ENCODE measurements at regions not wholly inside any gene's neighbourhood (a gene's known extent, or its start where the extent isn't known, plus 50 kb on each side); places are given as distances from the start of the nearest gene placed in this dataset.

- H3K27ac ChIP-seq, result no peak overlapping the region
- DNase-seq (ENCODE audit: extremely low spot score in 2 of 2), result no peak
- H3K4me1 ChIP-seq, result no peaks in the 10 kb centered on the region
- no peaks in the 10 kb centered on the region for H3K9me3 ChIP-seq
- TF ChIP-seq POLR2A (IDR thresholded peaks at IDR 0.05), result no peak
- no peak for TF ChIP-seq POLR2AphosphoS5 (IDR thresholded peaks at IDR 0.05; ENCODE audit: insufficient read depth in 1 of 2, low read depth in 1 of 2)
- TF ChIP-seq, protein P1, sequence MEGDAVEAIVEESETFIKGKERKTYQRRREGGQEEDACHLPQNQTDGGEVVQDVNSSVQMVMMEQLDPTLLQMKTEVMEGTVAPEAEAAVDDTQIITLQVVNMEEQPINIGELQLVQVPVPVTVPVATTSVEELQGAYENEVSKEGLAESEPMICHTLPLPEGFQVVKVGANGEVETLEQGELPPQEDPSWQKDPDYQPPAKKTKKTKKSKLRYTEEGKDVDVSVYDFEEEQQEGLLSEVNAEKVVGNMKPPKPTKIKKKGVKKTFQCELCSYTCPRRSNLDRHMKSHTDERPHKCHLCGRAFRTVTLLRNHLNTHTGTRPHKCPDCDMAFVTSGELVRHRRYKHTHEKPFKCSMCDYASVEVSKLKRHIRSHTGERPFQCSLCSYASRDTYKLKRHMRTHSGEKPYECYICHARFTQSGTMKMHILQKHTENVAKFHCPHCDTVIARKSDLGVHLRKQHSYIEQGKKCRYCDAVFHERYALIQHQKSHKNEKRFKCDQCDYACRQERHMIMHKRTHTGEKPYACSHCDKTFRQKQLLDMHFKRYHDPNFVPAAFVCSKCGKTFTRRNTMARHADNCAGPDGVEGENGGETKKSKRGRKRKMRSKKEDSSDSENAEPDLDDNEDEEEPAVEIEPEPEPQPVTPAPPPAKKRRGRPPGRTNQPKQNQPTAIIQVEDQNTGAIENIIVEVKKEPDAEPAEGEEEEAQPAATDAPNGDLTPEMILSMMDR (IDR thresholded peaks at IDR 0.05), result no peak
- no peak overlapping the region for H3K4me3 ChIP-seq
- no peaks in the 10 kb centered on the region for H3K36me3 ChIP-seq
- intact Hi-C loops (cut with DNase I), result no loop called here
- no peaks in the 10 kb centered on the region for H3K27me3 ChIP-seq
Observed at GRCh38 chr16:65746941-65747340, 619.5 kb upstream of the CDH5 start.

DNA sequence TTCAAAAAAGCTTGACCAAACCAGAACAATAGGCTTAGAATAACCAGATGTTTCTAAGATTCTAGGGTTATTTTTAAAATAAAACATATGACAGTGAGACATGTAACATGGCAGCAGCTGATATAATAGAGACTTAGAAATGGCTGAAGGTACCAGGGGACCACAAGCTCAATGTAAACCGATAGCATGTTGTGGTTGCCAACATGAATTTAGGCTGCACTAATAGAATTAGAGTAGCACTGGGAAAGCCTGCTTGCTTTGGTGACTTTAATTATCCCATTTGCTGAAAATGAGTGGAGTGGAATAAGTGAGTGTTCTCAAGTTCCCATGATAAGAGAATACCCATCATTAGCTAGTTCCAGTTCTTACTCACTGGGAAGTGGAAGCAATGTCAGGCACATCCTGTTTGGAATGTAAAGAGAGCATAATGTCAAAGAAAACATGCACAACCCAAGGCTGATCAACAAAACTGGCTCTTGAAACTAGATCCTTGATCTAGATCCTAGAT, 621.2 kb upstream of the CDH5 start:
- no peak for DNase-seq (ENCODE audit: extremely low spot score in 2 of 2)

DNA sequence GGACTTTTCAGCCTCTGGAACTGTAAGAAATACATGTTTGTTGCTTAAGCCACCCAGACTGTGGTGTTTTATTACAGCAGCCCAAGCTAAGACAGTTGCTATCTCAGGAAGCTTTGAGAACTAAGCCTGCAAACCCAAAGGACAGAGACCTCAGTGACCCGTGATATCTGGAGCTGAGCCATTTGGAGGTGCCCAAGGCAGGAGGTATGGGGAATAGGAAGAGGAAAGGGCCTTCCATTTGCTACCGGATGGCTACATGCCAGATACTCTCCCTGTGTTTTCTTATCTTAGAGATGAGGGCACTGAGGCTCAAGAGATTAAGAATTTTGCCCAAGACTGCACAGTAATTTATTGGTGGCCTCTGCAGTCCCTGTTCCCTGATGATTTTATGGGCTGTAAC, 622.1 kb upstream of the CDH5 start:
- no peak for DNase-seq (ENCODE audit: extremely low spot score in 2 of 2)
- Histone ChIP-seq H3K4me1 (no peaks in the 10 kb centered on the region), H3K4me3 (no peak overlapping the region), H3K27me3 (no peaks in the 10 kb centered on the region), H3K9me3 (no peaks in the 10 kb centered on the region), H3K27ac (no peak overlapping the region), H3K36me3 (no peaks in the 10 kb centered on the region)
- TF ChIP-seq POLR2A (IDR thresholded peaks at IDR 0.05), result no peak
- intact Hi-C loops (cut with DNase I), result no loop called here

More for the DNA sequence above, 621.2 kb upstream of the CDH5 start:
- H3K4me3 ChIP-seq, result no peak overlapping the region
- H3K36me3 ChIP-seq, result no peaks in the 10 kb centered on the region
- no peak overlapping the region for H3K27ac ChIP-seq
- intact Hi-C loops (cut with DNase I), result no loop called here
- no peaks in the 10 kb centered on the region for H3K27me3 ChIP-seq
- H3K9me3 ChIP-seq, result no peaks in the 10 kb centered on the region
- TF ChIP-seq POLR2AphosphoS5 (IDR thresholded peaks at IDR 0.05; ENCODE audit: insufficient read depth in 1 of 2, low read depth in 1 of 2) (no peak), POLR2A (IDR thresholded peaks at IDR 0.05) (no peak)
- TF ChIP-seq, protein P1 (IDR thresholded peaks at IDR 0.05), result no peak
- no peaks in the 10 kb centered on the region for H3K4me1 ChIP-seq

- TF ChIP-seq, protein P1 (IDR thresholded peaks at IDR 0.05), result no peak
- TF ChIP-seq POLR2A (IDR thresholded peaks at IDR 0.05), result no peak
- TF ChIP-seq POLR2AphosphoS5 (IDR thresholded peaks at IDR 0.05; ENCODE audit: insufficient read depth in 1 of 2, low read depth in 1 of 2), result no peak
- intact Hi-C loops (cut with DNase I), result no loop called here
- Histone ChIP-seq H3K4me1 (no peaks in the 10 kb centered on the region), H3K9me3 (no peaks in the 10 kb centered on the region), H3K36me3 (no peaks in the 10 kb centered on the region), H3K4me3 (no peak overlapping the region), H3K27ac (no peak overlapping the region), H3K27me3 (no peaks in the 10 kb centered on the region)
- no peak for DNase-seq (ENCODE audit: extremely low spot score in 2 of 2)
Observed at GRCh38 chr16:65743558-65743957, 621.7 kb upstream of the CDH11 start.

DNA sequence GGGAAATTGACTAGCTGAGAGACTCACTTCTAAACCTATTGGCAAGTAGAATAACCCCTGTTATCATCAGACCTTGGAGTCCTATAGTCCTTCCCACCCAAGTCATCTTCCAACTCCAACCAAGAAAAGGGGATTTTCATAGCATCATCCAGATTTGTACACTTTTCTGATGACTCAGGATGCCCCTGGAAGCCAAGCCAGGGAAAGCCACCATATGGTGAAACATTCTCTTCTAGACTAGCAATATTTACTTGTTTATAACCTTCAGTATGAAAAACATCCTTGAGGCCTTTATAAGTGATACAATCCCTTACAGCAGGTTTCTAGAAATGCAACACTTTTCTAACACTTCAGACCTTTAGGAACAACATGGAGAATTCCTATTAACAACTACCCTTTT, 618.8 kb upstream of the CDH11 start:
- no peaks in the 10 kb centered on the region for H3K27me3 ChIP-seq
- H3K4me1 ChIP-seq, result peaks cover 5% of the 10 kb centered on the region
- TF ChIP-seq POLR2AphosphoS5 (IDR thresholded peaks at IDR 0.05; ENCODE audit: insufficient read depth in 1 of 2, low read depth in 1 of 2) (no peak), POLR2A (IDR thresholded peaks at IDR 0.05) (no peak)
- TF ChIP-seq, protein P1 (IDR thresholded peaks at IDR 0.05), result no peak
- DNase-seq (ENCODE audit: extremely low spot score in 2 of 2), result no peak
- H3K27ac ChIP-seq, result no peak overlapping the region
- intact Hi-C loops (cut with DNase I), result no loop called here
- no peak overlapping the region for H3K4me3 ChIP-seq
- H3K36me3 ChIP-seq, result no peaks in the 10 kb centered on the region
- H3K9me3 ChIP-seq, result no peaks in the 10 kb centered on the region
